ENCODE measurements at regions not wholly inside any gene's neighbourhood (a gene's known extent, or its start where the extent isn't known, plus 50 kb on each side); places are given as distances from the start of the nearest gene placed in this dataset.

GRCh38 chr7:25854059-25854458 is 297.9 kb upstream of the NFE2L3 start:
- no peak for FAIRE-seq

- peak; percentile 11 for FAIRE-seq
Observed at GRCh38 chr7:25854608-25855497, 297.1 kb upstream of the NFE2L3 start.

GRCh38 chr7:25855854-25856782 is 295.9 kb upstream of the NFE2L3 start:
- no peak for FAIRE-seq

- FAIRE-seq = no peak
Observed at GRCh38 chr7:25857376-25858067, 294.5 kb upstream of the NFE2L3 start.

- no peak for FAIRE-seq
Observed at GRCh38 chr7:25858200-25858524, 293.8 kb upstream of the NFE2L3 start.

GRCh38 chr7:25858525-25859411 is 293.2 kb upstream of the NFE2L3 start:
- FAIRE-seq = no peak

- FAIRE-seq = no peak
Observed at GRCh38 chr7:25859412-25860274, 292.4 kb upstream of the NFE2L3 start.

- FAIRE-seq = no peak
Observed at GRCh38 chr7:25860275-25861163, 291.5 kb upstream of the NFE2L3 start.

GRCh38 chr7:25861164-25861496 is 290.9 kb upstream of the NFE2L3 start:
- no peak for FAIRE-seq

GRCh38 chr7:25861601-25862260 is 290.3 kb upstream of the NFE2L3 start:
- no peak for FAIRE-seq

- peak; percentile 93 for FAIRE-seq
Observed at GRCh38 chr7:25862261-25863004, 289.6 kb upstream of the NFE2L3 start.

- FAIRE-seq = no peak
Observed at GRCh38 chr7:25863005-25863728, 288.8 kb upstream of the NFE2L3 start.

- FAIRE-seq = no peak
Observed at GRCh38 chr7:25863729-25864110, 288.3 kb upstream of the NFE2L3 start.

GRCh38 chr7:25864511-25864910 is 287.5 kb upstream of the NFE2L3 start:
- peak; percentile 19 for FAIRE-seq

GRCh38 chr7:25864943-25865751 is 286.9 kb upstream of the NFE2L3 start:
- FAIRE-seq = no peak

GRCh38 chr7:25868509-25868908 is 283.5 kb upstream of the NFE2L3 start:
- FAIRE-seq = no peak

GRCh38 chr7:25870574-25870973 is 281.4 kb upstream of the NFE2L3 start:
- FAIRE-seq = no peak

Data from A204.1 (cell line).